H1 (cell line): ENCODE measurements at regions not wholly inside any gene's neighbourhood (a gene's known extent, or its start where the extent isn't known, plus 50 kb on each side); places are given as distances from the start of the nearest gene placed in this dataset.

ENCODE experiments used
- CTCF ChIA-PET: fragments of 300-600 bp; sonication (Branson Sonifier 250); formaldehyde crosslinking; loops from one replicate; lab custom pipeline; 2021; ENCODE audit not compliant: partially characterized antibody; lab: Charles Lee
- POLR2A ChIA-PET: fragments of 300-600 bp; sonication (Branson Sonifier 250); formaldehyde crosslinking; loops from one replicate; lab custom pipeline; 2021; ENCODE audit warnings: inconsistent platforms; ENCODE audit not compliant: partially characterized antibody; lab: Charles Lee
- DNase-seq, 2 experiments: peaks; one replicate each; pipeline versions ENCODE4 v3.0.0 to v3.0.0-alpha.2; 2010 to 2022; ENCODE audit warnings: low spot score in 2 of 2, low read depth in 1 of 2, mixed read lengths in 1 of 2
- FAIRE-seq: peaks from 2 replicates; lab custom pipeline; 2011; peaks lifted over from hg19 to GRCh38; lab: Jason Lieb, UNC
- H2AFZ ChIP-seq: 2 replicates; pipeline ENCODE4 v1.8.1; 2012; ENCODE audit warnings: low read length, inconsistent platforms
- H2AK5ac ChIP-seq: 2 replicates; pipeline ENCODE4 v1.6.1; 2013; ENCODE audit warnings: low read depth, low read length
- H2BK120ac ChIP-seq: replicated peaks from 2 replicates; pipeline ENCODE3; 2013; ENCODE audit warnings: low read depth, low read length, inconsistent platforms
- H2BK12ac ChIP-seq: 2 replicates; pipeline ENCODE4 v1.6.1; 2013; ENCODE audit warnings: low read depth, low read length
- H2BK15ac ChIP-seq: 2 replicates; pipeline ENCODE4 v1.6.1; 2013; ENCODE audit warnings: low read length
- H2BK20ac ChIP-seq: 2 replicates; pipeline ENCODE4 v1.6.1; 2013; ENCODE audit warnings: low read length
- H2BK5ac ChIP-seq: 2 replicates; pipeline ENCODE4 v1.6.1; 2013; ENCODE audit warnings: low read depth, low read length
- H3K14ac ChIP-seq: 2 replicates; pipeline ENCODE4 v1.6.1; 2013; ENCODE audit warnings: inconsistent platforms; ENCODE audit not compliant: insufficient read length
- H3K18ac ChIP-seq: 2 replicates; pipeline ENCODE4 v1.6.1; 2013; ENCODE audit warnings: low read length; ENCODE audit errors: extremely low read depth
- H3K23ac ChIP-seq: 2 replicates; pipeline ENCODE4 v1.6.1; 2013; ENCODE audit warnings: inconsistent platforms; ENCODE audit not compliant: insufficient read length
- H3K23me2 ChIP-seq: 2 replicates; pipeline ENCODE4 v1.6.1; 2013; ENCODE audit warnings: low read depth, low read length
- H3K27ac ChIP-seq: 2 replicates; pipeline ENCODE4 v1.6.1; 2011; ENCODE audit warnings: low read depth, low read length, inconsistent platforms
- H3K27me3 ChIP-seq, 4 experiments: replicated peaks in 1 of 4; 1 replicate in 1 of 4; 2 replicates in 3 of 4; pipeline versions ENCODE4 v1.6.1 to v1.8.1; 2011 to 2013; ENCODE audit warnings: low read length in 3 of 4, mild to moderate bottlenecking in 3 of 4, inconsistent platforms in 2 of 4, mixed read lengths in 2 of 4, moderate library complexity in 1 of 4; ENCODE audit not compliant: control insufficient read depth in 3 of 4, insufficient read depth in 3 of 4; ENCODE audit errors: extremely low read depth in 1 of 4
- H3K36me3 ChIP-seq, 4 experiments: 2 replicates each; pipeline versions ENCODE4 v1.6.1 to v1.8.1; 2011 to 2013; ENCODE audit warnings: mild to moderate bottlenecking in 4 of 4, low read length in 3 of 4, moderate library complexity in 2 of 4, control low read depth in 1 of 4, inconsistent platforms in 1 of 4; ENCODE audit not compliant: insufficient read depth in 4 of 4, control insufficient read depth in 2 of 4
- H3K4ac ChIP-seq: replicated peaks from 2 replicates; pipeline ENCODE3; 2013; ENCODE audit warnings: low read length, low read depth, mixed read lengths, inconsistent platforms; ENCODE audit not compliant: insufficient read length
- H3K4me1 ChIP-seq, 4 experiments: replicated peaks in 1 of 4; 1 replicate in 1 of 4; 2 replicates in 3 of 4; pipeline versions ENCODE4 v1.6.1 to v1.8.1; 2011 to 2013; ENCODE audit warnings: low read length in 3 of 4, inconsistent platforms in 2 of 4, mixed read lengths in 1 of 4; ENCODE audit not compliant: insufficient read depth in 4 of 4, control insufficient read depth in 3 of 4
- H3K4me2 ChIP-seq, 2 experiments: 2 replicates each; pipeline versions ENCODE4 v1.6.1 to v1.8.1; 2011 to 2013; ENCODE audit warnings: low read depth in 2 of 2, low read length in 2 of 2, control low read depth in 1 of 2, inconsistent platforms in 1 of 2, mild to moderate bottlenecking in 1 of 2; ENCODE audit not compliant: insufficient read depth in 1 of 2
- H3K4me3 ChIP-seq, 4 experiments: fragments of 200-600, 300-600 bp in 1 of 4; sonication (generic), shearing (Covaris generic), sonication (Bioruptor Twin) in 1 of 4; 2 replicates each; pipeline versions ENCODE4 v1.5.1 to v1.8.1; 2011 to 2016; ENCODE audit warnings: low read length in 4 of 4, low read depth in 3 of 4, control low read depth in 2 of 4, inconsistent platforms in 2 of 4, mild to moderate bottlenecking in 2 of 4, mixed read lengths in 1 of 4, moderate library complexity in 1 of 4; ENCODE audit not compliant: insufficient read depth in 2 of 4; ENCODE audit errors: extremely low read depth in 1 of 4
- H3K56ac ChIP-seq: replicated peaks from 2 replicates; pipeline ENCODE3; 2013; ENCODE audit warnings: low read depth, mild to moderate bottlenecking, mixed read lengths, low read length, inconsistent platforms; ENCODE audit not compliant: insufficient read length
- H3K79me1 ChIP-seq: 2 replicates; pipeline ENCODE4 v1.6.1; 2013; ENCODE audit warnings: low read depth, low read length, control low read depth
- H3K79me2 ChIP-seq, 2 experiments: 2 replicates each; pipeline versions ENCODE4 v1.6.1 to v1.8.1; 2012 to 2013; ENCODE audit warnings: low read length in 2 of 2, mild to moderate bottlenecking in 2 of 2, inconsistent platforms in 1 of 2; ENCODE audit not compliant: insufficient read depth in 2 of 2, control insufficient read depth in 1 of 2
- H3K9ac ChIP-seq, 4 experiments: replicated peaks in 1 of 4; 1 replicate in 1 of 4; 2 replicates in 3 of 4; pipeline versions ENCODE4 v1.6.1 to v1.8.1; 2011 to 2013; ENCODE audit warnings: low read depth in 3 of 4, low read length in 3 of 4, control low read depth in 2 of 4, mild to moderate bottlenecking in 2 of 4, moderate library complexity in 2 of 4, inconsistent platforms in 1 of 4; ENCODE audit errors: extremely low read depth in 1 of 4
- H3K9me3 ChIP-seq, 2 experiments: 2 replicates each; pipeline versions ENCODE4 v1.6.1 to v1.8.1; 2012 to 2013; ENCODE audit warnings: mild to moderate bottlenecking in 2 of 2, moderate library complexity in 2 of 2, control low read depth in 1 of 2, inconsistent platforms in 1 of 2, low read depth in 1 of 2, low read length in 1 of 2, mixed read lengths in 1 of 2; ENCODE audit not compliant: insufficient read depth in 2 of 2
- H4K20me1 ChIP-seq, 2 experiments: replicated peaks in 1 of 2; 2 replicates each; pipeline versions ENCODE3 to v1.8.1; 2011 to 2013; ENCODE audit warnings: inconsistent platforms in 2 of 2, low read length in 2 of 2, mild to moderate bottlenecking in 1 of 2; ENCODE audit not compliant: insufficient read depth in 2 of 2, control insufficient read depth in 1 of 2
- H4K5ac ChIP-seq: 2 replicates; pipeline ENCODE4 v1.6.1; 2013; ENCODE audit warnings: low read length, low read depth, mixed read lengths, inconsistent platforms; ENCODE audit not compliant: insufficient read length
- H4K8ac ChIP-seq: 2 replicates; pipeline ENCODE4 v1.8.0; 2013; ENCODE audit warnings: mild to moderate bottlenecking, moderate library complexity, low read length, inconsistent platforms; ENCODE audit not compliant: insufficient read depth; ENCODE audit errors: extremely low read depth
- H4K91ac ChIP-seq: replicated peaks from 2 replicates; pipeline ENCODE3; 2013; ENCODE audit warnings: low read length, mixed read lengths, inconsistent platforms; ENCODE audit not compliant: insufficient read length
- ATF2 ChIP-seq: IDR thresholded peaks from 2 replicates; pipeline ENCODE4 v1.6.1; 2012; ENCODE audit warnings: low read length, inconsistent platforms
- BCL11A ChIP-seq, 2 experiments: IDR thresholded peaks; one replicate each; pipeline ENCODE4 v1.6.1; 2011; ENCODE audit warnings: low read depth in 2 of 2, low read length in 2 of 2, mild to moderate bottlenecking in 2 of 2
- CBX8 ChIP-seq: fragments of 300-800, 300-1000 bp; sonication (generic); IDR thresholded peaks from 2 replicates; pipeline ENCODE4 v1.7.1; 2016; ENCODE audit warnings: low read depth, low read length, borderline replicate concordance
- CTBP2 ChIP-seq: IDR thresholded peaks from 2 replicates; pipeline ENCODE4 v1.7.0; 2011; ENCODE audit warnings: borderline replicate concordance, mild to moderate bottlenecking, moderate library complexity, mixed read lengths, low read length; ENCODE audit not compliant: insufficient read depth, insufficient read length
- EGR1 ChIP-seq: IDR thresholded peaks from 2 replicates; pipeline ENCODE4 v1.6.1; 2011; ENCODE audit warnings: low read depth, low read length, borderline replicate concordance
- EZH2 ChIP-seq: fragments of 200-600 bp; sonication (generic); IDR thresholded peaks from 2 replicates; pipeline ENCODE4 v1.7.1; 2012; ENCODE audit warnings: low read depth, mild to moderate bottlenecking, moderate library complexity, low read length, inconsistent platforms; ENCODE audit not compliant: severe bottlenecking
- JUND ChIP-seq: IDR thresholded peaks from 2 replicates; pipeline ENCODE4 v1.6.1; 2011; ENCODE audit warnings: mild to moderate bottlenecking, improper control_type of control experiment, low read length
- KDM1A ChIP-seq: fragments of 200-600, 300-600 bp; sonication (generic); IDR thresholded peaks from 2 replicates; pipeline ENCODE4 v1.7.1; 2016; ENCODE audit warnings: mild to moderate bottlenecking, low read length, borderline replicate concordance
- RBBP5 ChIP-seq: IDR thresholded peaks from 2 replicates; pipeline ENCODE4 v1.7.1; 2012; ENCODE audit warnings: low read depth, mild to moderate bottlenecking, inconsistent platforms, low read length, moderate library complexity, borderline replicate concordance
- SIX5 ChIP-seq: IDR thresholded peaks from 2 replicates; pipeline ENCODE4 v1.6.1; 2011; ENCODE audit warnings: mild to moderate bottlenecking, low read depth, low read length
- SP2 ChIP-seq: IDR thresholded peaks from 2 replicates; pipeline ENCODE4 v1.6.1; 2012; ENCODE audit warnings: mild to moderate bottlenecking, low read length, inconsistent platforms
- USF2 ChIP-seq: IDR thresholded peaks from 2 replicates; pipeline ENCODE4 v1.6.1; 2011; ENCODE audit warnings: low read length, improper control_type of control experiment
- WGBS, 2 experiments: shearing (Covaris generic) in 1 of 2; methylation state at CpG; one replicate each; pipeline versions ENCODE4 v1.1.6 to v1.1.7; 2013 to 2015; ENCODE audit warnings: low lambda C conversion rate in 2 of 2, mixed read lengths in 2 of 2, inconsistent platforms in 1 of 2, low coverage in 1 of 2, missing lambda C conversion rate in 1 of 2; ENCODE audit not compliant: insufficient replicate concordance in 2 of 2, insufficient coverage in 1 of 2, insufficient read length in 1 of 2; ENCODE audit errors: extremely low coverage in 1 of 2, missing lambda C conversion rate in 1 of 2; 5-methylcytosine and 5-hydroxymethylcytosine counted together

DNA sequence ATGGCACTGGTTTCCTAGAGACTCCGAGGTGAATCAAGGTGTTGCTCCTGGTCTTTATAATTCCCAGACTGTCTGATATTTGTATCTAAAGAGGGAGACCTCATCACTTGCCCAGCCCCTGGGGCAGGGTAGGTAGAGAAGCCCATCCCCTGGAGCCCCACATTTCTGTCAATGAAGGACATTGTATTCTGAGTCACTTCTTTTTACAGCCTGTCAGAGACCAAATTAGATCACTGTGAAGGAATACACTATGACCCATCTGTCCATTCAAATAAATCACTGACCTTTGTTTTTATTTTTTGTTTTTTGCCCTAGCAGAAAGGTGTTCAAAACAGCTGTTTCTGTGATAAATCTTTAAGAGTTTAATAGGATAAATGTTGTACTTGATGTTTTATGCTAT lies 67.9 kb upstream of the ANO6 start:
- H2AFZ ChIP-seq: no peak overlapping the region
- no peak for FAIRE-seq
- H3K23ac ChIP-seq: no peak overlapping the region
- no peak overlapping the region for H3K14ac ChIP-seq
- no peak overlapping the region for H3K4me2 ChIP-seq
- H2AK5ac ChIP-seq: no peak overlapping the region
- CTCF ChIA-PET: interaction anchor here (1.0 kb wide), 1 partner anchor 16 kb away, joined by 3 read pairs; no protein-coding TSS in a partner anchor
- H2BK5ac ChIP-seq: no peak overlapping the region
- H3K9me3 ChIP-seq: no peaks in the 10 kb centered on the region
- no peak for DNase-seq
- no peak overlapping the region for H3K4ac ChIP-seq
- no peak overlapping the region for H4K91ac ChIP-seq
- H3K4me3 ChIP-seq: no peak overlapping the region
- no peak overlapping the region for H2BK120ac ChIP-seq
- no peaks in the 10 kb centered on the region for H3K27me3 ChIP-seq
- H3K79me1 ChIP-seq: no peaks in the 10 kb centered on the region
- H2BK12ac ChIP-seq: no peak overlapping the region
- no peaks in the 10 kb centered on the region for H3K4me1 ChIP-seq
- H3K23me2 ChIP-seq: no peaks in the 10 kb centered on the region
- no peak overlapping the region for H3K9ac ChIP-seq
- H3K36me3 ChIP-seq: no peaks in the 10 kb centered on the region
- no peak overlapping the region for H3K27ac ChIP-seq
- POLR2A ChIA-PET: no interaction called here
- H4K5ac ChIP-seq: no peak overlapping the region
- no peaks in the 10 kb centered on the region for H4K20me1 ChIP-seq
- no peak overlapping the region for H3K56ac ChIP-seq
- H2BK15ac ChIP-seq: no peak overlapping the region
- WGBS, 2 experiments: 82% methylated on average over 1 of the region's 1 CpG; no CpG with 5 or more reads in 1 of the 2 experiments
- H2BK20ac ChIP-seq: no peak overlapping the region
- H3K18ac ChIP-seq: no peak overlapping the region
- no peaks in the 10 kb centered on the region for H3K79me2 ChIP-seq
- H4K8ac ChIP-seq: no peak overlapping the region
- no peak for TF ChIP-seq ATF2
- TF ChIP-seq RBBP5: no peak
- TF ChIP-seq SIX5: no peak
- TF ChIP-seq CBX8: no peak
- TF ChIP-seq CTBP2: no peak
- TF ChIP-seq EGR1: no peak
- TF ChIP-seq SP2: no peak
- TF ChIP-seq EZH2: no peak
- no peak for TF ChIP-seq KDM1A
- no peak for TF ChIP-seq BCL11A (IDR thresholded peaks at IDR 0.05; ENCODE audit: low read depth in 2 of 2, low read length in 2 of 2)
- TF ChIP-seq JUND: no peak
- TF ChIP-seq USF2: no peak
